NT2/D1 (cell line): ENCODE measurements at regions not wholly inside any gene's neighbourhood (a gene's known extent, or its start where the extent isn't known, plus 50 kb on each side); places are given as distances from the start of the nearest gene placed in this dataset.

Experiments used
- YY1 ChIP-seq: IDR thresholded peaks from 2 replicates; pipeline ENCODE4 v1.6.1; 2011; ENCODE audit not compliant: insufficient read length, insufficient read depth
- ZNF274 ChIP-seq: IDR thresholded peaks from 2 replicates; pipeline ENCODE4 v1.6.1; 2011; ENCODE audit warnings: mild to moderate bottlenecking, low read depth, low read length

DNA sequence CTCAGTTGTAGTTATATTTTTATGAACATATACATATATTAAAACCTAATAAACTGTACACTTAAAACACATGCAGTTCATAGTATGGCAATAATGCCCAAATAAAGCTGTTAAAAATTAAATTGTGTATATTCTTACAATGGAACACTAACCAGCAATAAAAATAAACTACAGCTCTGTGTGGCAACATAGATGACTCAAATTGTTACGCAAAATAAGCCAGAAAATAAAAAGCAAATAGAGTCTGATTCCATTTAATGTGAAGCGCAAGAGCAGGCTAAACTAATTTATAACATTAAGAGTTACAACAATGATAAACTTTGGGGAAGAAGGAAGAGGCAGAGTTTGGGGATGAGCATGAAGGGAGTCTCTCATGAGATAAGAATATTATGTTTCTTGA is 597.3 kb downstream of the TLE1 start:
- TF ChIP-seq YY1, result no peak
- no peak for TF ChIP-seq ZNF274
